IMR-90 (cell line): ENCODE measurements at regions not wholly inside any gene's neighbourhood (a gene's known extent, or its start where the extent isn't known, plus 50 kb on each side); places are given as distances from the start of the nearest gene placed in this dataset.

Source experiments
- ATAC-seq: fragments of 200-7000 bp; cut with Tn5 transposase; 2 replicates; pipeline ENCODE4 v1.9.1; 2020; ENCODE audit warnings: low read depth, mild to moderate bottlenecking, moderate library complexity
- BruUV-seq: library from RNA; stranded (reverse); fragments of 400-500 nt; replicated peaks from 2 replicates; lab custom pipeline; 2021; lab: Mats Ljungman, UMichigan
- CTCF ChIA-PET: fragments of 300-600 bp; formaldehyde crosslinking; extraction: SDS; loops from one replicate; lab custom pipeline; 2021; ENCODE audit warnings: antibody characterized with exemption; lab: Yijun Ruan, JAX
- POLR2A ChIA-PET: fragments of 300-600 bp; sonication (Branson Sonifier 250); formaldehyde crosslinking; loops from one replicate; lab custom pipeline; 2022; ENCODE audit warnings: antibody characterized with exemption; ENCODE audit not compliant: unreplicated experiment; lab: Charles Lee
- DNase-seq: peaks from one replicate; pipeline ENCODE4 v3.0.0; 2013
- H2AFZ ChIP-seq: replicated peaks from 2 replicates; pipeline ENCODE3; 2013; ENCODE audit warnings: low read length, mild to moderate bottlenecking; ENCODE audit not compliant: poor library complexity
- H2AK5ac ChIP-seq: 2 replicates; pipeline ENCODE4 v1.6.1; 2013; ENCODE audit warnings: low read depth, low read length, inconsistent platforms
- H2AK9ac ChIP-seq: replicated peaks from 2 replicates; pipeline ENCODE3; 2013; ENCODE audit warnings: mild to moderate bottlenecking, low read depth, low read length, moderate library complexity; ENCODE audit not compliant: poor library complexity
- H2BK120ac ChIP-seq: 2 replicates; pipeline ENCODE4 v1.6.1; 2013; ENCODE audit warnings: low read depth, low read length, inconsistent platforms
- H2BK15ac ChIP-seq: 3 replicates; pipeline ENCODE4 v1.6.1; 2013; ENCODE audit warnings: low read depth, low read length, inconsistent platforms
- H2BK20ac ChIP-seq: 2 replicates; pipeline ENCODE4 v1.6.1; 2013; ENCODE audit warnings: low read depth, mild to moderate bottlenecking, inconsistent platforms, low read length, moderate library complexity
- H2BK5ac ChIP-seq: 2 replicates; pipeline ENCODE4 v1.6.1; 2013; ENCODE audit warnings: mild to moderate bottlenecking, low read depth, low read length, inconsistent platforms; ENCODE audit not compliant: poor library complexity, severe bottlenecking
- H3K14ac ChIP-seq: replicated peaks from 2 replicates; pipeline ENCODE4 v1.6.1; 2013; ENCODE audit warnings: low read depth, low read length, inconsistent platforms
- H3K18ac ChIP-seq: 2 replicates; pipeline ENCODE4 v1.6.1; 2013; ENCODE audit warnings: low read depth, low read length, control low read depth
- H3K23ac ChIP-seq: 2 replicates; pipeline ENCODE4 v1.6.1; 2013; ENCODE audit warnings: low read depth, low read length, inconsistent platforms
- H3K27ac ChIP-seq: 2 replicates; pipeline ENCODE4 v1.5.1; 2013; ENCODE audit warnings: mild to moderate bottlenecking, control low read depth, low read length; ENCODE audit not compliant: insufficient read depth
- H3K27me3 ChIP-seq: 2 replicates; pipeline ENCODE4 v1.6.1; 2013; ENCODE audit warnings: low read length; ENCODE audit not compliant: control insufficient read depth, insufficient read depth
- H3K36me3 ChIP-seq: 2 replicates; pipeline ENCODE4 v1.6.1; 2013; ENCODE audit warnings: low read length, mixed read lengths; ENCODE audit not compliant: control insufficient read depth, insufficient read depth
- H3K4ac ChIP-seq: 2 replicates; pipeline ENCODE4 v1.6.1; 2013; ENCODE audit warnings: low read depth, low read length, inconsistent platforms
- H3K4me1 ChIP-seq: 2 replicates; pipeline ENCODE4 v1.6.1; 2013; ENCODE audit warnings: low read length, mixed read lengths; ENCODE audit not compliant: control insufficient read depth, insufficient read depth
- H3K4me2 ChIP-seq: 2 replicates; pipeline ENCODE4 v1.6.1; 2013; ENCODE audit warnings: low read depth, mild to moderate bottlenecking, control low read depth, low read length, moderate library complexity
- H3K4me3 ChIP-seq: 2 replicates; pipeline ENCODE4 v1.5.1; 2013; ENCODE audit warnings: low read depth, mild to moderate bottlenecking, control low read depth, low read length, moderate library complexity; ENCODE audit not compliant: insufficient read depth
- H3K56ac ChIP-seq: 2 replicates; pipeline ENCODE4 v1.6.1; 2013; ENCODE audit warnings: low read length, inconsistent platforms; ENCODE audit not compliant: insufficient read depth; ENCODE audit errors: extremely low read depth
- H3K79me1 ChIP-seq, 2 experiments: 2 replicates each; pipeline ENCODE4 v1.6.1; 2013; ENCODE audit warnings: low read length in 2 of 2, inconsistent platforms in 1 of 2, low read depth in 1 of 2
- H3K9ac ChIP-seq: 2 replicates; pipeline ENCODE4 v1.6.1; 2013; ENCODE audit warnings: low read depth, low read length, control low read depth
- H3K9me1 ChIP-seq: 2 replicates; pipeline ENCODE4 v1.6.1; 2013; ENCODE audit warnings: low read length, inconsistent platforms; ENCODE audit not compliant: insufficient read depth
- H3K9me3 ChIP-seq: 2 replicates; pipeline ENCODE4 v1.6.1; 2013; ENCODE audit warnings: low read length; ENCODE audit not compliant: control insufficient read depth, insufficient read depth
- H4K20me1 ChIP-seq: 2 replicates; pipeline ENCODE4 v1.6.1; 2013; ENCODE audit warnings: low read length, inconsistent platforms; ENCODE audit not compliant: insufficient read depth
- H4K5ac ChIP-seq: 2 replicates; pipeline ENCODE4 v1.6.1; 2013; ENCODE audit warnings: mild to moderate bottlenecking, low read depth, low read length, control low read depth
- H4K8ac ChIP-seq, 2 experiments: 2 replicates each; pipeline ENCODE4 v1.6.1; 2013; ENCODE audit warnings: low read depth in 2 of 2, low read length in 2 of 2, control low read depth in 1 of 2, inconsistent platforms in 1 of 2
- H4K91ac ChIP-seq: 2 replicates; pipeline ENCODE4 v1.6.1; 2013; ENCODE audit warnings: low read depth, low read length, inconsistent platforms; ENCODE audit not compliant: insufficient read depth
- BHLHE40 ChIP-seq: fragments of 150-350 bp; IDR thresholded peaks from 2 replicates; pipeline ENCODE4 v1.6.1; 2016; ENCODE audit warnings: mild to moderate bottlenecking, low read depth, low read length
- CEBPB ChIP-seq: IDR thresholded peaks from 2 replicates; pipeline ENCODE4 v1.6.1; 2012; ENCODE audit warnings: low read depth, low read length, improper control_type of control experiment
- CHD1 ChIP-seq: IDR thresholded peaks from 2 replicates; pipeline ENCODE4 v1.6.1; 2012; ENCODE audit warnings: low read depth, low read length, improper control_type of control experiment
- ELK1 ChIP-seq: fragments of 150-350 bp; IDR thresholded peaks from 2 replicates; pipeline ENCODE4 v1.6.1; 2016; ENCODE audit warnings: low read depth, mild to moderate bottlenecking, low read length, moderate library complexity, borderline replicate concordance
- FOS ChIP-seq: fragments of 150-350 bp; IDR thresholded peaks from 2 replicates; pipeline ENCODE4 v1.6.1; 2016; ENCODE audit warnings: low read depth, low read length
- MAFK ChIP-seq: IDR thresholded peaks from 2 replicates; pipeline ENCODE4 v1.6.1; 2012; ENCODE audit warnings: low read depth, low read length, improper control_type of control experiment
- MAZ ChIP-seq: IDR thresholded peaks from 2 replicates; pipeline ENCODE4 v1.6.1; 2012; ENCODE audit warnings: low read depth, mild to moderate bottlenecking, low read length, improper control_type of control experiment, moderate library complexity, borderline replicate concordance
- NFE2L2 ChIP-seq: fragments of 150-350 bp; IDR thresholded peaks from 2 replicates; pipeline ENCODE4 v1.6.1; 2016; ENCODE audit warnings: low read depth, mild to moderate bottlenecking, low read length
- POLR2A ChIP-seq: IDR thresholded peaks from 2 replicates; pipeline ENCODE4 v1.6.1; 2012; ENCODE audit warnings: mild to moderate bottlenecking, low read depth, low read length
- RAD21 ChIP-seq: IDR thresholded peaks from 2 replicates; pipeline ENCODE4 v1.6.1; 2012; ENCODE audit warnings: low read length, improper control_type of control experiment
- RCOR1 ChIP-seq: IDR thresholded peaks from 2 replicates; pipeline ENCODE4 v1.6.1; 2012; ENCODE audit warnings: mild to moderate bottlenecking, low read length, improper control_type of control experiment; ENCODE audit not compliant: insufficient replicate concordance
- RFX5 ChIP-seq: IDR thresholded peaks from 2 replicates; pipeline ENCODE4 v1.8.0; 2012; ENCODE audit warnings: low read depth, mild to moderate bottlenecking, low read length, moderate library complexity
- dilution Hi-C: fragments of 300-500 bp; cut with HindIII; formaldehyde crosslinking; loops from one replicate; pipeline ENCODE4 v1.14.3; 2018; ENCODE audit warnings: low sequenced_read_pairs; ENCODE audit not compliant: unreplicated experiment
- in situ Hi-C: fragments of 300-500 bp; cut with MboI; formaldehyde crosslinking; loops from 3 replicates; pipeline ENCODE4 v1.14.3; 2019; ENCODE audit warnings: low sequenced_read_pairs, inconsistent platforms, mixed read lengths
- intact Hi-C: fragments of 100-400 bp; cut with micrococcal nuclease; formaldehyde crosslinking; loops from 2 replicates; pipeline ENCODE4 v1.10.0; 2022
- TF ChIP-seq, protein P1 (sequence below): conservative IDR thresholded peaks from 2 replicates; pipeline ENCODE4 v1.5.1; 2012; ENCODE audit warnings: mild to moderate bottlenecking, low read depth, low read length, improper control_type of control experiment
- TF ChIP-seq, protein P2 (sequence below): fragments of 150-350 bp; IDR thresholded peaks from 2 replicates; pipeline ENCODE4 v1.6.1; 2017; ENCODE audit warnings: mild to moderate bottlenecking, antibody characterized with exemption, low read length, low read depth

DNA sequence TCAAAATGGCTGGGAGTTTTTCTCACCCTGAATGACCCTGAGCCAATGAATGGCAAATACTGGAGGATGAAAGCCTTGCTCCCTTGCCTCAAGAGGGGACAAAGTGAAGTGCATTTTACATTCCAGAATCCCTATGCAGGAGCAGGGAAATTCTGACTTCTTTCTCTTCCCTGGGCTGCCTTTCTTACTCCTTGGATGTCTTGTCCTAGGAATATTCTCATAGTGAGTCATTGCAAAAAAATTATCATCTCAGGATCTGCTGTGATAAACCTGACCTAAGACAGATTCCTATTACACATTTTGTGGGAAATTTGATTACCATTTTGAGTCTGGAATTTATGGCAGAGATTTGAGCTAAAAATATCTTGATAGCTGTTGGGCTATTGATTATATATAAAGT, 199.9 kb downstream of the TMA16 start:
- CTCF ChIA-PET = no interaction called here
- dilution Hi-C loops = no loop called here

More for the DNA sequence above, 199.9 kb downstream of the TMA16 start:
- H3K23ac ChIP-seq = peak overlapping the region; percentile 75
- BruUV-seq = no TSS peak
- H3K9me1 ChIP-seq = no peaks in the 10 kb centered on the region
- in situ Hi-C loops (no loop called here), intact Hi-C loops (no loop called here)
- DNase-seq (peak; percentile 89), ATAC-seq (peak; percentile 66)
- H3K36me3 ChIP-seq = no peaks in the 10 kb centered on the region
- no peak overlapping the region for H2AK9ac ChIP-seq
- H4K8ac ChIP-seq = peak overlapping the region in 1 of 2 experiments; percentile 78; a peak in 2 of 4 replicates
- no peaks in the 10 kb centered on the region for H4K20me1 ChIP-seq
- no peaks in the 10 kb centered on the region for H3K9me3 ChIP-seq
- peak overlapping the region; percentile 93; the same call in 1 of the 2 replicates for H3K4me2 ChIP-seq
- H3K18ac ChIP-seq = peak overlapping the region; percentile 88; the same call in 1 of the 2 replicates
- no peaks in the 10 kb centered on the region for H3K27me3 ChIP-seq
- peaks cover 11% of the 10 kb centered on the region for H3K4me1 ChIP-seq
- peak overlapping the region; percentile 75 for H4K91ac ChIP-seq
- no peak overlapping the region for H3K4me3 ChIP-seq
- H3K9ac ChIP-seq = no peak overlapping the region; the same call in 1 of the 2 replicates
- H2BK15ac ChIP-seq = peak overlapping the region; percentile 21; the same call in 1 of the 3 replicates
- H4K5ac ChIP-seq = peak overlapping the region; percentile 73; the same call in 1 of the 2 replicates
- H3K79me1 ChIP-seq = no peaks in the 10 kb centered on the region
- peak overlapping the region; percentile 49; the same call in 1 of the 2 replicates for H3K56ac ChIP-seq
- peak overlapping the region; percentile 92 for H2BK20ac ChIP-seq
- H2AK5ac ChIP-seq = no peak overlapping the region
- POLR2A ChIA-PET = no interaction called here
- H2AFZ ChIP-seq = no peak overlapping the region
- H2BK5ac ChIP-seq = peak overlapping the region; percentile 84
- H3K14ac ChIP-seq = peak overlapping the region; percentile 55; the same call in 1 of the 2 replicates
- peak overlapping the region; percentile 72 for H3K4ac ChIP-seq
- H2BK120ac ChIP-seq = peak overlapping the region; percentile 79
- TF ChIP-seq, protein P1, sequence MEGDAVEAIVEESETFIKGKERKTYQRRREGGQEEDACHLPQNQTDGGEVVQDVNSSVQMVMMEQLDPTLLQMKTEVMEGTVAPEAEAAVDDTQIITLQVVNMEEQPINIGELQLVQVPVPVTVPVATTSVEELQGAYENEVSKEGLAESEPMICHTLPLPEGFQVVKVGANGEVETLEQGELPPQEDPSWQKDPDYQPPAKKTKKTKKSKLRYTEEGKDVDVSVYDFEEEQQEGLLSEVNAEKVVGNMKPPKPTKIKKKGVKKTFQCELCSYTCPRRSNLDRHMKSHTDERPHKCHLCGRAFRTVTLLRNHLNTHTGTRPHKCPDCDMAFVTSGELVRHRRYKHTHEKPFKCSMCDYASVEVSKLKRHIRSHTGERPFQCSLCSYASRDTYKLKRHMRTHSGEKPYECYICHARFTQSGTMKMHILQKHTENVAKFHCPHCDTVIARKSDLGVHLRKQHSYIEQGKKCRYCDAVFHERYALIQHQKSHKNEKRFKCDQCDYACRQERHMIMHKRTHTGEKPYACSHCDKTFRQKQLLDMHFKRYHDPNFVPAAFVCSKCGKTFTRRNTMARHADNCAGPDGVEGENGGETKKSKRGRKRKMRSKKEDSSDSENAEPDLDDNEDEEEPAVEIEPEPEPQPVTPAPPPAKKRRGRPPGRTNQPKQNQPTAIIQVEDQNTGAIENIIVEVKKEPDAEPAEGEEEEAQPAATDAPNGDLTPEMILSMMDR = no peak
- TF ChIP-seq RCOR1 (no peak), RAD21 (no peak), MAZ (no peak), CEBPB (no peak), CHD1 (no peak), ELK1 (no peak), NFE2L2 (no peak), FOS (no peak), MAFK (no peak), RFX5 (no peak), BHLHE40 (no peak), POLR2A (no peak)
- TF ChIP-seq, protein P2, sequence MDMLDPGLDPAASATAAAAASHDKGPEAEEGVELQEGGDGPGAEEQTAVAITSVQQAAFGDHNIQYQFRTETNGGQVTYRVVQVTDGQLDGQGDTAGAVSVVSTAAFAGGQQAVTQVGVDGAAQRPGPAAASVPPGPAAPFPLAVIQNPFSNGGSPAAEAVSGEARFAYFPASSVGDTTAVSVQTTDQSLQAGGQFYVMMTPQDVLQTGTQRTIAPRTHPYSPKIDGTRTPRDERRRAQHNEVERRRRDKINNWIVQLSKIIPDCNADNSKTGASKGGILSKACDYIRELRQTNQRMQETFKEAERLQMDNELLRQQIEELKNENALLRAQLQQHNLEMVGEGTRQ = no peak
- peak overlapping the region; percentile 64 for H3K27ac ChIP-seq
